Vagina (tissue), 2 donors: ENCODE measurements at regions not wholly inside any gene's neighbourhood (a gene's known extent, or its start where the extent isn't known, plus 50 kb on each side); places are given as distances from the start of the nearest gene placed in this dataset.

Source experiments
- DNase-seq, 2 donors: peaks; one replicate each; pipeline ENCODE4 v3.0.0-alpha.2; 2017; ENCODE audit errors: extremely low spot score in 2 of 2
- H3K27ac ChIP-seq: fragments of 200-600 bp; sonication (generic); one replicate; pipeline ENCODE4 v1.5.1; 2019
- H3K27me3 ChIP-seq: fragments of 200-600 bp; sonication (generic); one replicate; pipeline ENCODE4 v1.5.1; 2019
- H3K36me3 ChIP-seq, 2 donors: fragments of 200-600 bp; sonication (generic); one replicate each; pipeline ENCODE4 v1.5.1; 2017 to 2019
- H3K4me1 ChIP-seq: fragments of 200-600 bp; sonication (generic); one replicate; pipeline ENCODE4 v1.5.1; 2019
- H3K4me3 ChIP-seq, 2 donors: fragments of 200-600 bp; sonication (generic); 1 replicate in 1 of 2; 2 replicates in 1 of 2; pipeline ENCODE4 v1.5.1; 2016 to 2019
- H3K9me3 ChIP-seq: fragments of 200-600 bp; sonication (generic); one replicate; pipeline ENCODE4 v1.5.1; 2019
- CTCF ChIP-seq, 3 experiments: fragments of 450-650 bp in 2 of 3; fragments of 200-600 bp in 1 of 3; sonication (generic) in 1 of 3; IDR thresholded peaks; one replicate each; pipeline ENCODE4 v1.5.1; 2017 to 2019; ENCODE audit warnings: antibody characterized with exemption in 3 of 3, mild to moderate bottlenecking in 2 of 3, moderate library complexity in 2 of 3
- POLR2A ChIP-seq, 2 donors: fragments of 450-650 bp; IDR thresholded peaks; one replicate each; pipeline ENCODE4 v1.6.1; 2017; ENCODE audit warnings: antibody characterized with exemption in 2 of 2, mild to moderate bottlenecking in 2 of 2, moderate library complexity in 2 of 2
- POLR2AphosphoS5 ChIP-seq, 2 donors: sonication (generic); formaldehyde crosslinking; IDR thresholded peaks; one replicate each; pipeline ENCODE4 v1.9.0; 2017; ENCODE audit warnings: antibody characterized with exemption in 2 of 2, mild to moderate bottlenecking in 2 of 2, low read depth in 1 of 2; ENCODE audit not compliant: insufficient read depth in 1 of 2
- intact Hi-C: fragments of 100-400 bp; cut with DNase I; formaldehyde crosslinking; loops from one replicate; pipeline ENCODE4 v1.15.1; 2023

GRCh38 chrX:36436361-36436760 is 516.8 kb downstream of the CFAP47 start:
- H3K27ac ChIP-seq, result no peak overlapping the region

GRCh38 chrX:36443007-36443406 is 523.5 kb downstream of the CFAP47 start:
- intact Hi-C loops, result no loop called here
- Histone ChIP-seq H3K4me3 (no peak overlapping the region), H3K4me1 (no peaks in the 10 kb centered on the region), H3K36me3 (no peaks in the 10 kb centered on the region), H3K27ac (no peak overlapping the region), H3K9me3 (no peaks in the 10 kb centered on the region), H3K27me3 (no peaks in the 10 kb centered on the region)
- TF ChIP-seq POLR2AphosphoS5 (IDR thresholded peaks at IDR 0.05; ENCODE audit: insufficient read depth in 1 of 2, low read depth in 1 of 2) (no peak), CTCF (IDR thresholded peaks at IDR 0.05) (no peak), POLR2A (IDR thresholded peaks at IDR 0.05) (no peak)
- DNase-seq, result no peak

More at GRCh38 chrX:36436361-36436760, 516.8 kb downstream of the CFAP47 start:
- TF ChIP-seq POLR2A (IDR thresholded peaks at IDR 0.05) (no peak), CTCF (IDR thresholded peaks at IDR 0.05) (no peak), POLR2AphosphoS5 (IDR thresholded peaks at IDR 0.05; ENCODE audit: insufficient read depth in 1 of 2, low read depth in 1 of 2) (no peak)
- Histone ChIP-seq H3K36me3 (no peaks in the 10 kb centered on the region), H3K27me3 (no peaks in the 10 kb centered on the region), H3K9me3 (no peaks in the 10 kb centered on the region), H3K4me3 (no peak overlapping the region), H3K4me1 (no peaks in the 10 kb centered on the region)
- intact Hi-C loops, result no loop called here
- DNase-seq, result no peak

GRCh38 chrX:36445566-36445965 is 526.0 kb downstream of the CFAP47 start:
- Histone ChIP-seq H3K4me1 (no peaks in the 10 kb centered on the region), H3K27ac (no peak overlapping the region), H3K36me3 (no peaks in the 10 kb centered on the region), H3K4me3 (no peak overlapping the region), H3K27me3 (no peaks in the 10 kb centered on the region), H3K9me3 (no peaks in the 10 kb centered on the region)
- DNase-seq, result no peak
- intact Hi-C loops, result no loop called here
- TF ChIP-seq POLR2A (IDR thresholded peaks at IDR 0.05), result no peak
- no peak for TF ChIP-seq CTCF (IDR thresholded peaks at IDR 0.05)
- no peak for TF ChIP-seq POLR2AphosphoS5 (IDR thresholded peaks at IDR 0.05; ENCODE audit: insufficient read depth in 1 of 2, low read depth in 1 of 2)

GRCh38 chrX:36462142-36462541 is 542.6 kb downstream of the CFAP47 start:
- TF ChIP-seq CTCF (IDR thresholded peaks at IDR 0.05) (no peak), POLR2AphosphoS5 (IDR thresholded peaks at IDR 0.05; ENCODE audit: insufficient read depth in 1 of 2, low read depth in 1 of 2) (no peak), POLR2A (IDR thresholded peaks at IDR 0.05) (no peak)
- no peaks in the 10 kb centered on the region for H3K27me3 ChIP-seq
- H3K27ac ChIP-seq, result no peak overlapping the region
- intact Hi-C loops, result no loop called here
- H3K36me3 ChIP-seq, result no peaks in the 10 kb centered on the region
- DNase-seq, result no peak
- H3K4me3 ChIP-seq, result no peak overlapping the region
- no peaks in the 10 kb centered on the region for H3K9me3 ChIP-seq
- H3K4me1 ChIP-seq, result no peaks in the 10 kb centered on the region

GRCh38 chrX:36480441-36480990 is 527.6 kb upstream of the FAM47C start:
- Histone ChIP-seq H3K27me3 (no peaks in the 10 kb centered on the region), H3K27ac (no peak overlapping the region), H3K36me3 (no peaks in the 10 kb centered on the region), H3K4me1 (no peaks in the 10 kb centered on the region), H3K9me3 (no peaks in the 10 kb centered on the region), H3K4me3 (no peak overlapping the region)
- no peak for TF ChIP-seq POLR2A (IDR thresholded peaks at IDR 0.05)
- no peak for TF ChIP-seq POLR2AphosphoS5 (IDR thresholded peaks at IDR 0.05; ENCODE audit: insufficient read depth in 1 of 2, low read depth in 1 of 2)
- no peak for TF ChIP-seq CTCF (IDR thresholded peaks at IDR 0.05)
- no peak for DNase-seq
- intact Hi-C loops, result no loop called here
